ENCODE measurements at regions not wholly inside any gene's neighbourhood (a gene's known extent, or its start where the extent isn't known, plus 50 kb on each side); places are given as distances from the start of the nearest gene placed in this dataset.

DNA sequence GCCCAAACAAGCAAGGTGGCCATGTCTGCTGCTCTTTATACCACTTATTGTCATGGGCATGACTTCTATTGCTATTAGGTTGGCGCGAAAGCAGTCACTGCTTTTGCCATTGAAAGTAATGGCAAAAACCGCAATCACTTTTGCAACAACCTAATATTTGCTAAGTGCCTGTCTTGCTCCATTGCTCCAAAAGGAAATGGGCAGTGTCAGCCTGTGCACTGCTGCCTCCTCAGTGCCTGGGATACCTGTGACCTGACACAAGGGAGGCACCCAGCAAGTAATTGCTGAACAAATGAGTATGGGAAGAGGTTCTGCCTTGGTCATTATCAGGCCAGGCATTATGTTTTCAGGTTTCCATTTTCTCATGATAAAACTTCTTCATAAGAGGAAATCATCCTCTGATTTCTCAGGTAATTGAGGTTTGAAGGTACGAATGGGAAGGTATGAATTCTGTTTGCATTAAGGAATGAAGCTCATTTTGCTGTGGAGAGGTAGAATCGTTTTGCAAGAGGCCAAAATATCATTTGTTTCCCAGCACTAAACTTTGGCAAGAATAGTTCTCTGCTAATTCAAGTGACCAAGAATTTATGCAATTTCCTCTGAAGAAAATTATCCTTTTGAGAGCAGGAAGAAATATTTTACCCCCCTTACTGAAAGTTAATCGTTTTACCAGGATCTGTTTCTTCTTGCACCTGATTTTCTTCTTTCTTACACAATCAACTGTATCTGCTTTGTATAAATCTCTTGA, 128.4 kb upstream of the SPRY2 start:
- DNase-seq, result no peak

DNA sequence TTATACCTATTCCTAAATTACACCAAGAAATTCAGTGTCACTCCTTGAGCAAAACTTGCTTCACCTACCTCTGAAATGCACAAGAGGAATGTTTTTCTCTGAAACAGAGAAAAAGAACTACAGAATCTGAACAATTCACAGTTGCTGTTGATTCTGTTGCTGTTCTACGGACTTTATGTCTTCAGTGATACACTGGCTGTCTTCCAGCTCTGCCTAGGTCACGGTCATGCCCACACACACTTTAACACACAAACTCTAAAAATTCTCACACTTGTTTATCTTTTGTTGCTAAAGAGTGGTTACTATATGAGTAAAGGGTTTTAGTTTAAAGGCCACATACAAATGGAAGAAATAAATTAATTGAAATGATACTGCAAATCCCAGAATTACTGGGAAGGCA, 124.4 kb upstream of the SPRY2 start:
- DNase-seq, result no peak

DNA sequence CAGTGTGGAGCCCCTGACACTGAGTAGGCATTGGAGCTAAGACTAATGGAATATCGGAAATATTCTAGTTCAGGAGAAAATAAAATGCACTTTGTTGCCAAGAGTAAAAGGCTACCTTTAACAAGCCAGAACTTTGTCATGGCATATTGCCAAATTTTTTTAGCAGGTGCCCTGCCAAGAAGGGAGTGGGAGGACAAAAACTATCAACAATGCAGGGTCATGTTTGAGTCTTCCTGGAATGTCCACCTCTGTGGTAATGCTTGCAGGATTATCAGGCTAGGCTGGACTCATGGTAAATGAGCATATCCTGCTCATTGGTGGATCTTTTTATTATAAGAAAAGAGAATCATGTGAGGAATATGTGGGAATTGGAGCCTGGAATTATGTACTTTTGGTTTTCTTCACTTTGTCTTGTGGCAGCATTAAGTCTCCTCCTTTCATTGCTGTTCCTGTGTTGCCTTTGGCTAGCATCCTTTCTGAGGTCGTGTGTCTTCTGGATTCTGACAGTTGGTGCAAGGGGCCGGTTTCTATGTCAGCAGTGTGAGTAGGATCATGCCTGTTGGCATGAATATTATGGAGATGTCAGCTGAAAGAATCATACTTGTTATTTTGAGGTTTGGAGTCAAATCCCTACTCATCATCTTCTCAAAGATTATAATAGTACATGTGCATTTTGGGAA, 122.9 kb upstream of the SPRY2 start:
- DNase-seq, result no peak

DNA sequence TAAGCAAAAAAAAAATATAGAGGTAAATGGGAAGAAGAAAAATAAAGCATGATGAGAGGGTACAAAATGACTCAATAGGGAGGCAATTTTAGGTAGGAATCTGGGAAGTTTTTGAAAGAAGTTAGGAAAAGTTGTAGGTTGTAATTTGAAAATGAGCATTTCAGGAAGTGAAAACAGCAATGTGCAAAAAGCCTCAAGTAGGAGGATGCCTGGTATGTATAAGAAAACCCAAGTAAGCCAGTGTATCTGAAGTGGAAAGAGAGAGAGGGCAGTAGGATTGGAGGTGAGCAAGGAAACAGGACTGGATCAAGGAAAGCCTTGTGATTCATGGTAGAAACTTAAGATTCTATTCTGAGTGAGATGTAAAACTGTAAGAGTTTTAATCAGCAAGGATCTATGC, 121.6 kb upstream of the SPRY2 start:
- DNase-seq, result no peak

DNA sequence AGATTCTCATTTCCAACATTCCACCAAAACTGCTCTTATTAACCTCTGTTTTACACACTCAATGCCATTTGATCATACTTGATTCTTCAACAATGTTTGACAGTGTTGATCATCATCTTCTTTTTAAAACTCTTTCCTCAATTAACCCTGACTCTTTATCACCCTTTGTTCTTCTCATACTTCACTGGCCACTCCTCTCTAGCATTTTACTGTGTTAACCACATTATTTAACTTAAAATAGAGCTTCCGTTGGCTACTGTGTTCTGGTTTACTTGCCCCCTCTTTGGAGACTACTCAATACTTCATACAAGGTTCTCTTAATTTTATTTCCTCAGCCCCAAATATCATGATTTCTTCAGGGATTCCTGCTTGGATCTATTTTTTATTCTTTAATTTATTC, 121.1 kb upstream of the SPRY2 start:
- no peak for DNase-seq

DNA sequence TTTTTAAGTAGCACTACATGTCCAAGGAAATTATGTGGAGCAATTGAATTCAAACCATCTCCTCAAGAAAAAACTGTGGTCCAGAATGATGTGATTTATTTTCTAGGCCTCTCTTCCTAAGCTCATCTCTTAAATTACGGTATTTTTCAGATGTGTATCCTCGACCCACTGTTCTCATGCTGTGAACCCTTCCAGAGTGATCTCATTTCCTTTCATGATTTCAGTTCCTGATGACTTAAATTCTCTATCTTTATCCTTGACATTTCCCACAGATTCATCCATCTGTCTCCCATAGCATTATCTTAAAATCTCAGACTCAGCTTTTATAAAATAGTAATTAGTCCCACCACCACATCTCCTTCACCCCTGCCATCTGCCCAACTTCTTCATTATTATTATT, 117.6 kb upstream of the SPRY2 start:
- no peak for DNase-seq

DNA sequence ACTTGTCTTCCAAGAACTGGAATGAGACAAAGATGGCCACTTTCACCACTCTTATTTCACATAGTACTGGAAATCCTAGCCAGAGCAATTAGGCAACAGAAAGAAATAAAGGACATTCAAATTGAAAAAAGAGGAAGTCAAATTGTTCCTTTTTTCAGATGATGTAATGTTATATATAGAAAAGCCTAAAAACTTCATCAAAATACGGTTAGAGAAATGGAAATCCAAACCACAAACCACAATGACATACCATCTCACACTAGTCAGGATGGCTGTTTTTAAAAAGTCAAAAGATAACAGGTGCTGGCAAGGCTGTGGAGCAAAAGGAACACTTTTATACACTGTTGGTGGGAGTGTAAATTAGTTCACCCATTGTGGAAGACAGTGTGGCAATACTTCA, 113.3 kb upstream of the SPRY2 start:
- DNase-seq, result no peak

DNA sequence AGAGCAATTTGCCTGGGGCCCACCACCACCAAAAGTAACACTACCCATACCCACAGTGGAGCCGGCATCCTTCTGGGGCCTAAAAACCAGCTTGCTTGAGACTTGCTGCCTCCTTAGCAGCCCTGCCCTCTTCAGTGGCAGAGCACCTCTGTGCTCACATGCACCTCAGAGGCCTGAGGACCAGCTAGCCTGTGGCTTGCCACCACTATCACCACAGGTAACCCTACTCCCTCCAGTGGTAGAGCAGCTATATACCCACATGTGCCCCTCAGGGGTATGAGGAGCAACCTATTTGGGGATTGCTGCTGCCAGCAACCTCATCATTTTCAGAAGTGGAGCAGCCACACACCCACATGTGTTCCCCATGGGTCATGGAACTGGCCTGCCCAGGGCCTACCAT, 111.4 kb upstream of the SPRY2 start:
- DNase-seq, result no peak

DNA sequence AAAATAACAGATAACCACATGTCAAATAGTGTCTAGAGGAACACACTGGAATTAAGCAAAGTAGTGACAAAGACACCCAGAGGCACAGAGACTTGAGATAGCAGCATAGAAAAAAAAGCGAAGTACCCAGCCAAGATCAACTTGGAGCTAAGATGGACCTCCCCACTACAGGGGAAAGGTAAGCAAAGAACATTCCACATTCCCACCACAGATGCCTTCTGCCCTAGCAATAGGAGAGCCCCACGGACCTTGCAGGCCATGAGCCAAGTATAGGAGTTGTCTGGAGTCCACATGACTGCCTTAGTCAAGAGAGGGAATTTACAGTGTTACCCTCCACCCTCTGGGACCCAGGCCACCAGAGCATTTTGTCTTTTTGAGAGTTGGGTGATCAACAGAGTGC, 110.7 kb upstream of the SPRY2 start:
- DNase-seq, result no peak

DNA sequence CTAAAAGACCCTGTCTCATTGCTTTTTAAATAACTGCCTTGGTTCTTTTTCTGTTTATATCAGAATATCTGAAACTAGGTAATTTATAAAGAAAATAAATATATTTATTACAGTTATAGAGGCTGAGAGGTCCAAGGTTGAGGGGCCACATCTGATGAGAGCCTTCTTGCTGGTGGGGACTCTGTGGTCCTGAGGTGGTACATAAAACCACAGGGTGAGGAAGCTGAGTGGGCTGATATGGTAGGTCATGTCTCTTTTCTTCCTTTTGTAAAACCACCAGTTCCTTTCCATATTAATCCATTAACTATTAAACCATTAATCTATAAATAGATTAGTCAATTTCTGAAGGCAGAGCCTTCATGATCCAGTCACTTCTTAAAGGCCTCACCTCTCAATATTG, 109.5 kb upstream of the SPRY2 start:
- no peak for DNase-seq

DNA sequence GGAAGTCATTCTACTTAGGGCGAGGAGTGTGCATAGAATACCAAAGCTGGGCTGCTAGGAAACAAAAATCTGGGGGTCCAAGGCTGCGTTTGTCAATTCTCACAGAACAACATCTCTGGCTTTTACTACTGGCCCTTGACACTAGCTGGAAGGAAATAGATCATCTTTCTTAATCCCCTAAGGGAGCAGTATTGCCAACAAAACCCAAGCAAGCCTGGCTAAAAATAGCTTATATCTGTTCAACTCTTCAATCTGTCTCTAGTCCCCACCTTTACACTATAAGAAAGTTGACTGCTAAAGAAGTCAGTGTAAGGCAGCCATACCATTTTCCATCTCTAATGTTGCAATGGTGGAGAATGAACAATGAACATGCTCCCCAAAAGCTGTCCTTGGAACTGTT, 107.8 kb upstream of the SPRY2 start:
- no peak for DNase-seq

DNA sequence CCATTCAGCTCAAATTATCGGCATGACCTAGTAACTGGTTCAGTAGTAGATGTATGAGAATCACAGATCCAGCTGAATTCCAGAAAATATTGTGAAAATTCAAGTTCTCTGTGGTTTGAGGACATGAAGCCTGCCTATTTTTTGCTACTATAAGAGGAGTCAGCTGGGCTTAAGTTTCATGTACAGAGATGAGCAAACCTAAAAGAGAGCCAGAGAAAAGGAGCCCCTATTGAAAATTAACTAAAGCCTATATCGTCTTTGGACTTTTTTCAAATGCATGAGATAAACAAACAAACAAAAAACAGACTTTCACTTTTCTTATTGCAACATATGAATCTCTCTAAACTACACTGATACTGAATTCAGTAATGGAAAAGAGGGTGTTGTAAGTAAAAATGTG, 106.8 kb upstream of the SPRY2 start:
- no peak for DNase-seq

DNA sequence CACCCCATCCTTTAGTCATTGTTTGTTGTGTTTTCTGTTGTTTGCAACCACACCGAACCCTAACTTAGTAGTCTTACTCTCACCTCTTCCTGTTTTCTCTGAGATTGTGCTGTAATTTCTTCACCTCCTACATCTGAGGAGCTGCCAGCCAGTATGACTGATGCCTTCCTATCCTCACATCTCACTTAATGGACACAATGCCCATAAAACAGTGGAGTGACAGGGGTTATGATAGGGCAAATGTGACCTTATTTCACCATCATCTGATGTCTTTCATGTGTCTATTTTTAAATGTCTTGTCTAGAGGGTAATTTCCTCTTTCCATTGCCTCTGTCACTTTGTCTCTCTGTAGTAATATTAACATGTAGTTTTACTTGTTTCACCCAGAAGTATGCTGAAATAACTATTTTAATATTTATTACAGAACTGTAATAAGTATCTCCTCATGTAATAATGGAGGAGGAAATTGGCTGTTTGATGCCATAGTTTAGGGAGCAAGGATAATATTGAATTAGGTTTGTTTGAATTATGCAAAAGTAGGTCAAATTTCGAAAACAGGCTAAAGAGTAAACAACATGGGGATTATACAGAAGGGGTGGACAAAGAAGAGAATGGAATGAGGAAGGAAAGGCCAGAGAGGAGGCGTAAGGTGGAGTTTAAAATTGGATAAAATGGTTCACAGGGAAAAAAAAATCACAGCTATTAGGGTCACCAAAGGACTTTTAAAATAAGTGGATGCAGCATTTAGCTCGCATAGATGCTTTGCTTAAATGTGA, 103.5 kb upstream of the SPRY2 start:
- DNase-seq, result no peak

DNA sequence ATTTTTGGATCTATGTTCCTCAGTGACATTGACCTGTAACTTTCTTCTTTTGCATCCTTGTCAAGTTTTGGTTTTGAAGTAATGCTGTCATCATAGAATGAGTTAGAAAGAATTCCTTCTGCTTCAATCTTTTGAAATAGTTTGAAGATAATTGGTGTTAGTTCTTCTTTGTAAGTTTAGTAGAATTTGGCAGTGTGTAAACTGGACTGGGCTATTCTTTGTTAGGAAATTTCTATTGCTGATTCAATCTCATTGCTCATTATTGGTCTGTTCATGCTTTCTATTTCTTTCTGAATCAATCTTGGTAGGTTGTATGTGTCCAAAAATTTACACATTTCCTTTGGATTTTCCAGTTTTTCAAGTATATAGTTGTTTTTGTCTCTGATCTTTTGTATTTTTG, 101.7 kb upstream of the SPRY2 start:
- no peak for DNase-seq

DNA sequence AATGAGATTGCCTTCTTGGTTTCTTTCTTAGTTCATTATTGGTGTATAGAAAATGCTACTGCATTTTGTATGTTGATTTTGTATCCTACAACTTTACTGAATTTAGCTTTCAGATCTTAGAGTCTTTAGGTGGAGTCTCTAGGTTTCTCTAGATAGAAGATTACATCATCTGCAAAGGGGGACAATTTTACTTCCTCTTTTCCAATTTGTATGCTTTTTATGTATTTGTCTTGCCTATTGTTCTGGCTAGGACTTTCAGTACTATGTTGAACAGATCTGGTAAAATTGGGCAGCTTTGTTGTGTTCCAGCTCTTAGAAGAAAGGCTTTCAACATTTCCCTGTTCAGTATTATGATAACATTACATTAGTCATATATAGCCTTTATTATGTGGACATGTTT, 101.0 kb upstream of the SPRY2 start:
- no peak for DNase-seq

DNA sequence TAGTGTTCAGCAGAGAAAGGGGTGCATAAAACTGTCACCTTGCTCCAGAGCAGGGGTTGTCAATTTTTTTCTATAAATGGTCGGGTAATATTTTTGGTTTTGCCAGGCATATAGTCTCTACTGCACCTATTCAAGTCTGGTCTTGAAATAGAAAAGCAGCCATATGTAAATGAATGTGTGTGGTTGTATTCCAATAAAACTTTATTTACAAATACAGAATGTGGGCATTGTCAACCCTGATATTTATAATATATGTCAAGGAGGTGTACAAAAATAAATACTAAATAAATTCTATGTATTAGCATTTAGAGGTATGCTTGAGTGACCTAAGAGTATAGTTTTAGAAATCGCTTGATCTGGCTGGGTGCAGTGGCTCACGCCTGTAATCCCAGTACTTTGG, 97.6 kb upstream of the SPRY2 start:
- no peak for DNase-seq

DNA sequence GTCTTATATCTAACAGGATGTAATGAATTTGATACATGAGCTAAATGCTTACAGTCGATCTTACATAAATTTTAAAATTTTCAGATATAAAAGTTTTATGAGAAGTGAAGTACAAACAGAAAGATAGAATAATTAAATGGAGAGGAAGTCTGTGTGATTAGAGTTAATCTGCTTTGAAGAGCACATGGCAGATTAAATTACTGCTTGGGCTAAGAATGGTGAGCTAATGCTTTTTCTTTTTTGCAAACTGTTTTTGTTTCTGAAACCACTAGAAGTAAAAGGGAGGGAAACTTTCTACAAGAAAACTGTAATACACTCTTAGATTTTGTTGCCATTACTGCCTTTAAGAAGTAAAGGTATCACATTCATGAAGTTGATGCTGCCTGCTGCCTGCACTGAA, 96.3 kb upstream of the SPRY2 start:
- peak; percentile 14 for DNase-seq

DNA sequence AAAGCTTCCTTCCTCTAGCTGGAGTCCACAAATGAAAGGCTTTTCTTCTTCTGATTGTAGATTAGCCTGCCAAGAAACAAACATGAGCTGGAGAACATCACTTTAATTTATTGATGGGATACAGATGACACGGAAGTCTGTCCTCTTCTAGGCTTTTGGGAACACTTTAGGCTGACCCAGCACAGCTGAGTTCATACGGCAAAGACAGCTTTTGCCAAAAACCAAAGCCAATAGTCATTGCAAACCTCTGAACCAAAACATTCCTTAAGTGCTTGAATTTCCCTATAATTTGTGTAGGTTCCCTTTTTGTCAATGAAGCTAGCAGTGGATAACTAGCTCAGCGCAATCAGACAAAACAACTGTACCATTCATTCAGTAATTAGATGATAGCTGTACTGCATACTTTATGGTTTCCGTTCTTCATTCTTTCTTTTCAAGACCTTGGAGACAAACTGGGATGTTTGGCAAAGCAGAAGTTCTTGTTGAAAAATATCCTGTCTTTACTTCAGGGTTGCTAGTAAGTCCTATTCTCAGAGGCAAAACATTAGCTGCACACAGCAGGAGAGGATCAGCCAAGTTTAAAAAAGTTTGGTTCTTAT, 95.7 kb upstream of the SPRY2 start:
- peak; percentile 87 for DNase-seq

DNA sequence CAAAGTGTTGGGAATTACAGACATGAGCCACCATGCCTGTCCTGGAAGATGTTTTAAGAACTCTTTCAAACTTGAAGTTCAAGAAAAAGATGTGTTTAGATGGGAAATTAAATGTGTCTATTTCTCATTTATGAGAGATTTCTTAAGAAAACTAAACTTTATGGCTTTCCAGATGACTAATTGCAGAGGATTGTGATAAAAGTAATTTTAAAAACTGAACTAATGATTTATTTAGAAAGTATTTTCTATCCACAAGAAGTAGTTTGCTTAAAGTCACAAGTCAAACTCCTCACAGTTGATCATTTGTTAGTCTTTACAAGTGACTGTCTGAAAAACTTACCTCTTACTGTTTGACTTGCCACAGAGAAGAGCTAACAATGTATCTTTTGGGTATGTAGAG, 89.6 kb upstream of the SPRY2 start:
- DNase-seq, result no peak

DNA sequence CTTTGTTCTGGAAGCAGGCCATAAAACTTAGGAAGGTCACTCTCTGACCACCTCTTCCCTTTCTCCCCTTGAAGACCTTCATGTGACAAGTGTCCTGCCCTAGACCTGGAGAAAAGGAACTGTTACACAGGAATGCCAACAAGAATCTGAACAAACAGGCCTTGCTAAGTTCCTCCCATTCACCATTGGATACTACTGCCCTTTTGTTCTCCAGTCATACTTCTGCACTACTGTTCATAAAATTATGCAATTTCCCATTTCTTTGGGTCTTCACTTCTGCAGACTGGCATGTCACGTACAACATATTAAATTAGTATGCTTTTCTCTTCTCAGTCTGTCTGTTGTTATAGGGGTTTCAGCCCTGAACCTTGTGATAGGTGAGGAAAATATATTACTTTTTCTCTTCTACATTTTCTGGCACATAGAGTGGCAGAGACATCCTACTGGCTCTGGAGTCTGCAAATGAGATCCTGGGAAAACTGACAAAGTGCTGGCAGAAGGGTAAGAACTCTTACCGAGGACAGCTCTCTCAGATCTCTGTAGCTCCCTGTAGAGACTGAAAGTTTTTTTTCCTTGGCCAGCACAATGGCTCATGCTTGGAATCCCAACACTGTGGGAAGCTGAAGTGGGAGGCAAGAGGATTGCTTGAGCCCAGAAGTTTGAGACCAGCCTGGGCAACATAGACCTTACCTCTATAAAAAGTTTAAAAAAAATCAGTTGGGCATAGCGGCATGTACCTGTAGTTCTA, 87.6 kb upstream of the SPRY2 start:
- DNase-seq, result no peak

DNA sequence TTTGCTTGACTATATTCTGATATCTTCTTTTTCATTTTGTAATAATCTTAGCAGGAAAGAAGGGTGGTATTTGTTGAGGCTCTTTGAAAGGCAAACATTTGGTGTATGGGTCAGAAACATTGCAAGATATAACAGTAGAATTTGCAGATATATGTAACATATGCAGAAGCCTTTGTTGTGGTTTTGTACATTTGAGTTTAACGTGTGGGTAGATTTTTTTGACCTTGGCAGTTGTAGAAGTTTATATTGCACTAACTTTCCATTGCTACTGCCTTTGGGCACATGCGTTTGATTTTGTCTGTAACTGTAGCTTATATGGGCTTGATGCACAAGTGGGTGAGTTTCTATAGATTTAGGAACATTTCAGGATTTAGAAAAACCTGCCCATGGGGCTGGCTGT, 78.5 kb upstream of the SPRY2 start:
- DNase-seq, result no peak

DNA sequence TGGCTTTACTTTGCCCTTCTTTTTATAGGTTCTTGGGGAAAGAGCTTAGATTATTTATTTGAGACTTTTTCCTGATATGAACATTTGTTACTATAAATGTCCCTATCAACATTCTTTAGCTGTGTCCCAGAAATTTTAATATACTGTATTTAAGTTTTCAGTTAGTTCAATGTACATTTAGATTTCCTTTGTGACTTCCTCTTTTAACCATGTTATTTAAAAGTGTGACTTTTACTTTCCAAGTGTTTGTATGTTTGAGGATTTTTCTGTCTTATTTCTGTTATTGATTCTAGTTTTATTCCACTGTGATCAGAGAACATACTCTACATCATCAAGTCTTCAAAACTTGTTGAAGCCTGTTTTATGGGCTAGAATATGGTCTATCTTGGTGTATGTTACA, 72.7 kb upstream of the SPRY2 start:
- DNase-seq, result no peak

DNA sequence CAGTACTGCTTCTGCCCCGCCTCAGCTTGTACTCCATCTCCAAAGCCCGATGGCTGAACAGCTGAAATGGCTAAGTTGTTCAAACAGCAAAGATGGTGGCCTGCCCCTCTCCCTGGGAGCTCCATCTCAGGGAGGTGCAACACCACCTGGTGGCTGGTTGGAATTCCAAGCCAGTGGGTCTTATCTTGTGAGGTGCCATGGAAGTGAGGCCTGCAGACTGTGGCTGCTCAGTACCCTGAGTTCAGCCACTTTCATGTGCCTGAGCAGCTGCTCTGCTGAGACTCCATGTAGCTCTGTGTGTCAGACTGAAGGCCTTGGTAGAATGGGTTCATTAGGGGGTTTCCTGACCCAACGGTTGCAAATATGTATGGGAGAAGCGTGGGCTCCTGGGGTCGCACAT, 67.3 kb upstream of the SPRY2 start:
- no peak for DNase-seq

Data from hindlimb muscle (tissue), 1 donor.